HepG2 (cell line): ENCODE measurements at regions not wholly inside any gene's neighbourhood (a gene's known extent, or its start where the extent isn't known, plus 50 kb on each side); places are given as distances from the start of the nearest gene placed in this dataset.

ENCODE experiments used
- CTCF ChIP-seq: sonication (generic); formaldehyde crosslinking; IDR thresholded peaks from 2 replicates; pipeline ENCODE4 v1.5.0; 2020; ENCODE audit warnings: mild to moderate bottlenecking, missing genetic modification reagents, moderate library complexity
- SALL2 ChIP-seq: sonication (generic); formaldehyde crosslinking; IDR thresholded peaks from 2 replicates; pipeline ENCODE4 v1.8.1; 2023; ENCODE audit warnings: mild to moderate bottlenecking, missing genetic modification reagents, inconsistent platforms
- ZBTB42 ChIP-seq: sonication (generic); formaldehyde crosslinking; IDR thresholded peaks from 2 replicates; pipeline ENCODE4 v1.5.0; 2020; ENCODE audit warnings: mild to moderate bottlenecking, missing genetic modification reagents
- ZNF550 ChIP-seq: sonication (generic); formaldehyde crosslinking; IDR thresholded peaks from 2 replicates; pipeline ENCODE4 v1.4.0; 2020; ENCODE audit warnings: mild to moderate bottlenecking, missing genetic modification reagents, borderline replicate concordance
- ZNF652 ChIP-seq: IDR thresholded peaks from 2 replicates; pipeline ENCODE4 v1.6.1; 2016; ENCODE audit warnings: low read depth, borderline replicate concordance
- TF ChIP-seq, protein P1 (sequence below): fragments of 450-650 bp; IDR thresholded peaks from 2 replicates; pipeline ENCODE4 v1.6.1; 2016

DNA sequence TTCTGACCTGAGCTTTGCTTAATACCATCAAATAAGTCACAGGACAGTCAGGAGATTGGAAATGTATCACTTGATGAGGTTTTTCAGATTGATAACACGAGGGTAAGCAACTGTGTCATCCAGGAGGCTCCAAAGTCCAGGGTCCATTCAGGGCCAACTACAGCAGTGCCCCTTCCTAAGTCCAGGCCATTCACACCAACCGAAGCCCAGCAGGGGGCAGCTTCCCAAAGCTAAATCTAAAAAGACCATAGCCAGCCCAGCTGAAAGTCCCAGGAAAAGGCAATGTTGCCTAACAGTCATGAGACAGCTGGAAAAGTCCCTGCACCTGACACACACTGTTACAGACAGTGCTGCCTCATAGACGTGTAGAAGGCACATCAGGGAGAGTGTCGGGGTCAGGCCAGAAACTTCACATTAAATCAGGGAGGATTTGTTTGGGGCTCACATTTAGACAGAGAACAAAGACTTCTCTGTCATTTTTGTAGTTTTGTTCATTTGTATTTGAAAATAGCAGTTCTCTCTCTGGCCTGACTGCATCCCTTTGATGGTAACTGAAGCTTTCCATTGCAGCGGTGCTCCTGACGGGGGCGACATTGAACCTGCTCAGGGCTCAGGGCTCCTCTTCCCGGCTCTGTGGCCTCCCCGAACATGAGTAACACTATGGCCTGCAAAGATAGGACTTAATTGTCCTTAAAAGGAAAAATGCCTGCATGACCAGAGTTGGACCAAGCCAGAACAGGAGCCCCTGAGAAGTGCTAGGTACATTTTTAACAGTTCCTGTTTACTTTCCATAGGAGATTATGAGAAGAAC is 200.4 kb downstream of the NRIP1 start:
- TF ChIP-seq, protein P1, sequence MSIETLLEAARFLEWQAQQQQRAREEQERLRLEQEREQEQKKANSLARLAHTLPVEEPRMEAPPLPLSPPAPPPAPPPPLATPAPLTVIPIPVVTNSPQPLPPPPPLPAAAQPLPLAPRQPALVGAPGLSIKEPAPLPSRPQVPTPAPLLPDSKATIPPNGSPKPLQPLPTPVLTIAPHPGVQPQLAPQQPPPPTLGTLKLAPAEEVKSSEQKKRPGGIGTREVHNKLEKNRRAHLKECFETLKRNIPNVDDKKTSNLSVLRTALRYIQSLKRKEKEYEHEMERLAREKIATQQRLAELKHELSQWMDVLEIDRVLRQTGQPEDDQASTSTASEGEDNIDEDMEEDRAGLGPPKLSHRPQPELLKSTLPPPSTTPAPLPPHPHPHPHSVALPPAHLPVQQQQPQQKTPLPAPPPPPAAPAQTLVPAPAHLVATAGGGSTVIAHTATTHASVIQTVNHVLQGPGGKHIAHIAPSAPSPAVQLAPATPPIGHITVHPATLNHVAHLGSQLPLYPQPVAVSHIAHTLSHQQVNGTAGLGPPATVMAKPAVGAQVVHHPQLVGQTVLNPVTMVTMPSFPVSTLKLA, result no peak
- TF ChIP-seq SALL2 (CRISPR knock-in tag) (0 out of 2 replicates have a peak, but pooled peaks have one; percentile 22), ZNF550 (CRISPR knock-in tag) (no peak), CTCF (CRISPR knock-in tag) (peak; percentile 76), ZNF652 (no peak), ZBTB42 (CRISPR knock-in tag) (no peak)
